T-cell (primary cell): ENCODE measurements at regions not wholly inside any gene's neighbourhood (a gene's known extent, or its start where the extent isn't known, plus 50 kb on each side); places are given as distances from the start of the nearest gene placed in this dataset.
A peak's percentile ranks its signal among the peaks of the same experiment; 100 is the strongest.

Experiments used
- ATAC-seq, 4 experiments: fragments of 200-7000 bp in 3 of 4; fragments of 150-1000 bp in 1 of 4; cut with Tn5 transposase; replicated peaks in 1 of 4; 1 replicate in 3 of 4; 2 replicates in 1 of 4; pipeline ENCODE4 v1.10.0; 2021; ENCODE audit warnings: moderate library complexity in 3 of 4, mild to moderate bottlenecking in 2 of 4, moderate number of reproducible peaks in 1 of 4
- CTCF ChIA-PET, 2 donors: fragments of 300-600 bp; sonication (Branson Sonifier 250); formaldehyde crosslinking; loops; one replicate each; lab custom pipeline; 2022; ENCODE audit warnings: antibody characterized with exemption in 2 of 2; lab: Charles Lee
- POLR2A ChIA-PET, 2 donors: fragments of 300-600 bp; sonication (Branson Sonifier 250); formaldehyde crosslinking; loops; one replicate each; lab custom pipeline; 2022; ENCODE audit warnings: antibody characterized with exemption in 2 of 2; lab: Charles Lee
- DNase-seq, 35 experiments: peaks; one replicate each; pipeline versions ENCODE4 v3.0.0 to v3.0.0-alpha.2; 2013 to 2023
- H3K27ac ChIP-seq: one replicate; pipeline ENCODE4 v1.5.1; 2013; ENCODE audit warnings: low read length
- H3K27me3 ChIP-seq, 2 experiments: replicated peaks in 1 of 2; 1 replicate in 1 of 2; 2 replicates in 1 of 2; pipeline versions ENCODE4 v1.6.1 to v1.7.0; 2013; ENCODE audit warnings: low read length in 1 of 2, mixed read lengths in 1 of 2; ENCODE audit not compliant: control insufficient read depth in 2 of 2, insufficient read depth in 2 of 2; ENCODE audit errors: extremely low read depth in 1 of 2
- H3K36me3 ChIP-seq, 2 donors: 1 replicate in 1 of 2; 2 replicates in 1 of 2; pipeline versions ENCODE4 v1.6.1 to v1.7.0; 2013; ENCODE audit warnings: low read length in 1 of 2; ENCODE audit not compliant: control insufficient read depth in 2 of 2, insufficient read depth in 1 of 2; ENCODE audit errors: extremely low read depth in 1 of 2
- H3K4me1 ChIP-seq, 2 experiments: 1 replicate in 1 of 2; 2 replicates in 1 of 2; pipeline versions ENCODE4 v1.6.1 to v1.7.0; 2013; ENCODE audit warnings: low read length in 2 of 2, mixed read lengths in 1 of 2; ENCODE audit not compliant: insufficient read depth in 2 of 2, control insufficient read depth in 1 of 2; ENCODE audit errors: extremely low read depth in 1 of 2
- H3K4me3 ChIP-seq, 2 donors: 1 replicate in 1 of 2; 2 replicates in 1 of 2; pipeline versions ENCODE4 v1.5.1 to v1.7.0; 2013; ENCODE audit warnings: mild to moderate bottlenecking in 2 of 2, low read length in 1 of 2, moderate library complexity in 1 of 2; ENCODE audit not compliant: control insufficient read depth in 1 of 2; ENCODE audit errors: extremely low read depth in 1 of 2
- H3K9me3 ChIP-seq: 2 replicates; pipeline ENCODE4 v1.7.0; 2013
- H3K27ac Mint-ChIP-seq, 2 donors: one replicate each; pipeline ENCODE4 v1.8.0; 2020 to 2021; ENCODE audit warnings: mild to moderate bottlenecking in 2 of 2, mixed read lengths in 2 of 2
- H3K27me3 Mint-ChIP-seq, 2 donors: one replicate each; pipeline ENCODE4 v1.8.0; 2021 to 2022; ENCODE audit warnings: mixed read lengths in 2 of 2
- H3K36me3 Mint-ChIP-seq: one replicate; pipeline ENCODE4 v1.8.0; 2021; ENCODE audit warnings: mixed read lengths
- H3K4me1 Mint-ChIP-seq, 3 donors: one replicate each; pipeline ENCODE4 v1.8.0; 2020 to 2022; ENCODE audit warnings: mixed read lengths in 3 of 3, mild to moderate bottlenecking in 1 of 3
- H3K4me3 Mint-ChIP-seq, 3 donors: one replicate each; pipeline ENCODE4 v1.8.0; 2020 to 2022; ENCODE audit warnings: mild to moderate bottlenecking in 3 of 3, mixed read lengths in 3 of 3, moderate library complexity in 3 of 3
- H3K9me3 Mint-ChIP-seq, 3 donors: one replicate each; pipeline ENCODE4 v1.8.0; 2020 to 2022; ENCODE audit warnings: mixed read lengths in 3 of 3
- WGBS: methylation state at CpG from one replicate; pipeline ENCODE4 v1.1.5; 2013; ENCODE audit warnings: missing lambda C conversion rate; ENCODE audit not compliant: insufficient coverage; 5-methylcytosine and 5-hydroxymethylcytosine counted together

GRCh38 chr12:11578461-11578993 lies 70.9 kb upstream of the ETV6 start:
- DNase-seq (no peak), ATAC-seq (no peak)
- Mint-ChIP-seq H3K36me3 (no peaks in the 10 kb centered on the region), H3K27me3 (peaks cover 2 to 3% of the 10 kb centered on the region in 2 donors), H3K4me1 (peaks cover 2 to 5% (median 2%) of the 10 kb centered on the region in 3 donors), H3K9me3 (no peaks in the 10 kb centered on the region), H3K4me3 (no peak overlapping the region), H3K27ac (no peak overlapping the region)
- 63% methylated on average over 2 of the region's 3 CpGs for WGBS
- no peak overlapping the region for H3K27ac ChIP-seq
- H3K36me3 ChIP-seq = no peaks in the 10 kb centered on the region
- H3K4me1 ChIP-seq = peaks cover 0 to 3% of the 10 kb centered on the region in 2 experiments
- ChIA-PET CTCF (interaction anchor here (0.6 to 6.4 kb wide), 7 partner anchors 150 to 680 kb away, joined by 3 to 54 read pairs (median 5); no protein-coding TSS in a partner anchor), POLR2A (no interaction called here)
- H3K4me3 ChIP-seq = no peak overlapping the region
- no peaks in the 10 kb centered on the region for H3K9me3 ChIP-seq
- no peaks in the 10 kb centered on the region for H3K27me3 ChIP-seq

GRCh38 chr12:11580125-11580751 lies 69.2 kb upstream of the ETV6 start:
- Mint-ChIP-seq H3K4me1 (peaks cover 2 to 5% (median 2%) of the 10 kb centered on the region in 3 donors), H3K9me3 (no peaks in the 10 kb centered on the region), H3K36me3 (no peaks in the 10 kb centered on the region), H3K27me3 (peaks cover 2 to 3% of the 10 kb centered on the region in 2 donors), H3K27ac (no peak overlapping the region), H3K4me3 (no peak overlapping the region)
- POLR2A ChIA-PET = no interaction called here
- ATAC-seq (no peak), DNase-seq (no peak)
- CTCF ChIA-PET = interaction anchor here (0.6 to 6.4 kb wide), 14 partner anchors 10 to 809 kb away, joined by 3 to 108 read pairs (median 4); no protein-coding TSS in a partner anchor
- no peaks in the 10 kb centered on the region for H3K36me3 ChIP-seq
- peaks cover 0 to 3% of the 10 kb centered on the region in 2 experiments for H3K4me1 ChIP-seq
- no peak overlapping the region for H3K4me3 ChIP-seq
- H3K9me3 ChIP-seq = no peaks in the 10 kb centered on the region
- no peaks in the 10 kb centered on the region for H3K27me3 ChIP-seq
- H3K27ac ChIP-seq = no peak overlapping the region
- 40% methylated on average over 1 of the region's 2 CpGs for WGBS

GRCh38 chr12:11581179-11581755 lies 68.2 kb upstream of the ETV6 start:
- H3K9me3 ChIP-seq = no peaks in the 10 kb centered on the region
- H3K4me1 Mint-ChIP-seq = peaks cover 2 to 5% (median 2%) of the 10 kb centered on the region in 3 donors
- ChIA-PET CTCF (interaction anchor here (0.6 to 6.4 kb wide), 12 partner anchors 9 to 810 kb away, joined by 3 to 108 read pairs (median 7); partner anchors contain the start of gene ETV6 (in 1 of the 2)), POLR2A (interaction anchor here in 1 of 2 donors (0.6 kb wide), 1 partner anchor 689 kb away, joined by 3 read pairs; no protein-coding TSS in a partner anchor)
- no CpG with 5 or more reads among the region's 2 CpGs for WGBS
- peak in 34 of 35 experiments; percentile 6 to 85 (median 58) for DNase-seq
- H3K27me3 Mint-ChIP-seq = peaks cover 2 to 3% of the 10 kb centered on the region in 2 donors
- H3K4me3 Mint-ChIP-seq = no peak overlapping the region
- ATAC-seq = no peak
- no peak overlapping the region for H3K27ac ChIP-seq
- no peaks in the 10 kb centered on the region for H3K9me3 Mint-ChIP-seq
- H3K36me3 ChIP-seq = no peaks in the 10 kb centered on the region
- no peaks in the 10 kb centered on the region for H3K27me3 ChIP-seq
- peaks cover 0 to 3% of the 10 kb centered on the region in 2 experiments for H3K4me1 ChIP-seq
- no peak overlapping the region for H3K4me3 ChIP-seq
- H3K36me3 Mint-ChIP-seq = no peaks in the 10 kb centered on the region
- H3K27ac Mint-ChIP-seq = no peak overlapping the region

- H3K4me1 ChIP-seq = peaks cover 0 to 3% of the 10 kb centered on the region in 2 experiments
- 94% methylated on average over 5 of the region's 7 CpGs for WGBS
- no peak overlapping the region for H3K27ac ChIP-seq
- H3K27me3 ChIP-seq = no peaks in the 10 kb centered on the region
- H3K27me3 Mint-ChIP-seq = peaks cover 2 to 3% of the 10 kb centered on the region in 2 donors
- ChIA-PET POLR2A (interaction anchor here in 1 of 2 donors (0.6 to 0.7 kb wide), 2 partner anchors 55 to 541 kb away, joined by 3 read pairs; no protein-coding TSS in a partner anchor), CTCF (interaction anchor here (0.6 to 6.4 kb wide), 8 partner anchors 44 to 758 kb away, joined by 3 to 108 read pairs (median 4); no protein-coding TSS in a partner anchor)
- no peak overlapping the region for H3K27ac Mint-ChIP-seq
- peaks cover 2 to 5% (median 2%) of the 10 kb centered on the region in 3 donors for H3K4me1 Mint-ChIP-seq
- H3K9me3 ChIP-seq = no peaks in the 10 kb centered on the region
- no peaks in the 10 kb centered on the region for H3K9me3 Mint-ChIP-seq
- H3K4me3 ChIP-seq = no peak overlapping the region
- H3K36me3 Mint-ChIP-seq = no peaks in the 10 kb centered on the region
- no peaks in the 10 kb centered on the region for H3K36me3 ChIP-seq
- no peak overlapping the region for H3K4me3 Mint-ChIP-seq
- ATAC-seq (no peak), DNase-seq (no peak)
These were observed 65.1 kb upstream of the ETV6 start for GRCh38 chr12:11584221-11584855.

- no peaks in the 10 kb centered on the region for H3K4me1 ChIP-seq
- no peaks in the 10 kb centered on the region for H3K27me3 ChIP-seq
- H3K27ac ChIP-seq = no peak overlapping the region
- Mint-ChIP-seq H3K4me1 (peaks cover 0 to 10% (median 0%) of the 10 kb centered on the region in 3 donors), H3K4me3 (no peak overlapping the region), H3K9me3 (peaks cover 0 to 7% (median 0%) of the 10 kb centered on the region in 3 donors), H3K27ac (no peak overlapping the region), H3K27me3 (no peaks in the 10 kb centered on the region), H3K36me3 (no peaks in the 10 kb centered on the region)
- no peaks in the 10 kb centered on the region for H3K9me3 ChIP-seq
- no peaks in the 10 kb centered on the region for H3K36me3 ChIP-seq
- CTCF ChIA-PET = interaction anchor here in 1 of 2 donors (0.6 kb wide), 1 partner anchor 48 kb away, joined by 3 read pairs; no protein-coding TSS in a partner anchor
- ATAC-seq (no peak), DNase-seq (no peak)
- POLR2A ChIA-PET = interaction anchor here in 1 of 2 donors (0.5 kb wide), 1 partner anchor 173 kb away, joined by 4 read pairs; no protein-coding TSS in a partner anchor
- no peak overlapping the region for H3K4me3 ChIP-seq
- WGBS = 96% methylated on average over 7 of the region's 11 CpGs
These were observed 57.0 kb upstream of the ETV6 start for GRCh38 chr12:11592484-11592883.

- Mint-ChIP-seq H3K9me3 (peaks cover 0 to 7% (median 0%) of the 10 kb centered on the region in 3 donors), H3K27me3 (no peaks in the 10 kb centered on the region), H3K36me3 (no peaks in the 10 kb centered on the region), H3K4me3 (no peak overlapping the region), H3K4me1 (peaks cover 0 to 10% (median 0%) of the 10 kb centered on the region in 3 donors), H3K27ac (no peak overlapping the region)
- Histone ChIP-seq H3K27ac (no peak overlapping the region), H3K27me3 (no peaks in the 10 kb centered on the region), H3K9me3 (no peaks in the 10 kb centered on the region), H3K4me1 (no peaks in the 10 kb centered on the region), H3K36me3 (no peaks in the 10 kb centered on the region), H3K4me3 (no peak overlapping the region)
- ChIA-PET CTCF (interaction anchor here in 1 of 2 donors (0.6 kb wide), 1 partner anchor 48 kb away, joined by 3 read pairs; no protein-coding TSS in a partner anchor), POLR2A (interaction anchor here in 1 of 2 donors (0.5 kb wide), 1 partner anchor 173 kb away, joined by 4 read pairs; no protein-coding TSS in a partner anchor)
- ATAC-seq (no peak), DNase-seq (no peak)
- 70% methylated on average over 1 of the region's 1 CpG for WGBS
These were observed 56.5 kb upstream of the ETV6 start for GRCh38 chr12:11593013-11593412.
